ENCODE measurements at regions not wholly inside any gene's neighbourhood (a gene's known extent, or its start where the extent isn't known, plus 50 kb on each side); places are given as distances from the start of the nearest gene placed in this dataset.

DNA sequence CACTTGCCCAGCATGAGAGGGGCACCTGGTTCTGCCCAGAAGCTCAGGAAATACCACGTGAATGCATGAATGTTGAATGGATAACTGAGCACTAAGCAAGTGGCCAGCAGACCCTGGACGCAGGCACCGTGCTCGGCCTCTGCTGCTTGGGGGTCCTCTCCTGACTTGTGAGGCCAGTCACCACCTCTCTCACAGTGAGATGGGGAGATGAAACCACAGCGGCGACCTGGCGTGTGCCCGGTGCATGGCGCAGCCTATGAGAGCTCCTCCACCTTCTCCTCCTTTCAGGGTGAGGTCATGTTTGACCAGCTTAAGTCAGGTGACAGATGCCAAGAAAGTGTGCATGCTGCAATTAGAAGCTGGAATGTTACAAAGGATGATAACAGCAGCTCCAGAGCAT, 75.5 kb downstream of the HMX1 start:
- DNase-seq: no peak

DNA sequence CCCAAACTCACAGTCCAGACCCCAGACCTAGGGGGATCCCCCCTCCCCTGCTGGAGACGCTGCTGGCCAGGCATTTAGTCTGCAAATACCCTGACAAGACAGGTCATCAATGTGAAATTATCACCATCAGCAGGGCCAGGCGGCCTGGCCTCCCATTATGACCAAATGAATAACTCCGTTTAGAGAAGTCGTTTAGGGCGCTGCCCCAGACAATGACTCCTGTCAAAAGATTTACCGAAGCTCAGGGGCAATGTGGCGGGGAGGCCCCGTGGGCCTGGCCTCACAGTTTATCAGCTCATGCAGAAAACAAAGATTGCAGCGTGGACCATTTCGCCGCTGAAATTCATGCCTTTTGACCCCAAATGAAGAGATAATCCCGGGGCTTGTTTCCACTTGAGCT, 76.5 kb downstream of the HMX1 start:
- no peak for DNase-seq

DNA sequence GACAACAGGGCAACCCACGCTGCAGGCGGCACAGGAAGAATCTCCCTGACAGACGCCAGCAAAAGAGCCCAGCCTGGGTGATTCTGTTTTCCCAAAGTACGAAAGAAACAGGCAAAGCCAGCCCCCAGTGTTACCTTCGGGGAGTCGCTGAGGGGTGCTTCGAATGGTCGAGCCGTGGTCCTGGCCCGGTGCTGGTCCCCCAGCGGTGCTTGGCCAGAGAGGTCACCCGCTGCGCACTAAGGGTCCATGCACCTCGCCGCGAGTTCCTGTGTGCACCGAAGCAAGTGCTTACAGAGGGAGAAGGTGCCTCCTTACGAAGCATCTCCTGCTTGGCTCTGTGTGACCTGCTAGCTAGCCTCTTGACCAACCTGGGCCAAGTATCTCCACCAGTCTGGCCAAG, 77.1 kb downstream of the HMX1 start:
- DNase-seq: no peak

DNA sequence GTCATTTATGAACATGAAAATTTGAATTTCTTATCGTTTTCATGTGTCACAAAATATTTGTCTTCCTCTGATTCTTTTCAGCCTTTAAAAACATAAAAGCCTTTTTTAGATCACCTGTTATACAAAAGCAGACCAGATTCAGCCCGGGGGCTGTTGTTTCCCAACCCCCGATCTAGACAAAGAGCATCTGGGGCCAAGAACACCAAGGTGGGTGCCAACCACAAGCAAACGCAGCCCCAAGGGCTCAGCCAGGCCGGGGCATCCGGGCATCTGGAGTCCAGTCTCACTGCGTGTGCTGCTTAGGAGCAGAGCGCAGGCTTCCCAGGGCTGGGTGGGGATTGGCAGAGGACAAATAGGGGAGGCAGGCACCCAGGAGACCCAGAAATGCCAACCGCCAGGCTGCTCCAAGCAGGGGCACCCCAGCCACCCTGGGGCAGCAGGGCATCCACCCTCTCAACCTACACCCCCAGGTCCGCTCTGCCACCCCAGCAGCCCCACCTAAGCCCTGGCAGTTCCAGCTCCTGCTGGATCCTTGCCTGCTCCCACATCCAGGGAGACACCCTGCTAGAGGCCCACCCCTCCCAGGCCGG, 78.0 kb downstream of the HMX1 start:
- no peak for DNase-seq

DNA sequence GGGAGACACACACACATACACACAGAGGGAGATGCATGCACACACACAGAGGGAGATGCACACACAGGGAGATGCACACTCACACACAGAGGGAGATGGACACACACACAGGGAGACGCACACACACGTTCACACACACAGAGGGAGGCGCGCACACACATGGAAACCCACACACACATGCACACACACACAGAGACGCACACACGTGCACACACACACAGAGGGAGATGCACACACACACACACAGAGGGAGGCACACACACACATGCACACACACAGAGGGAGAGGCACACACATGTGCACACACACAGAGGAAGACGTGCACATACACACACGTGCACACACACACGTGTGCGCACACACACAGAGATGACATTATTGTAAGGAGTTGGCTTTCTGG, 79.1 kb downstream of the HMX1 start:
- no peak for DNase-seq

DNA sequence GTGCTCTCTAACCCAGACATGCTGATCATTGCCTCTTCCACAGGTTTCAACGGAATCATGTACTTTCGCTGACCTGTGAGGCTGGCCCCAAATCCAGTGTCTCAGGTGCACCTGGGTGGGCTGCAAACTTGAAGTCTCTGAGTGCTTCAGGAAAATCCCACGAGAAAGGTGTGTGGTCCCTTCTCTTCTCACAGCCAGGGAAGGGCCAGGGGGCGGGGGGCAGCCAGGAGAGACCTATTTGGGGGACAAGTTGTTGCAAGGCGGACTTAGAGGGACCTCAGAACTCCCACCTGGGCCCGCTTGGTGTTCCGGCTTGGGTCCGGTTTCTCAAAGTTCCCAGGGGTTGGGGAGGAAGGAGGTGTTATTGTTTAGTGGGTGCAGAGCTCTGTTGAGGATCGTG, 80.0 kb downstream of the HMX1 start:
- DNase-seq: no peak

DNA sequence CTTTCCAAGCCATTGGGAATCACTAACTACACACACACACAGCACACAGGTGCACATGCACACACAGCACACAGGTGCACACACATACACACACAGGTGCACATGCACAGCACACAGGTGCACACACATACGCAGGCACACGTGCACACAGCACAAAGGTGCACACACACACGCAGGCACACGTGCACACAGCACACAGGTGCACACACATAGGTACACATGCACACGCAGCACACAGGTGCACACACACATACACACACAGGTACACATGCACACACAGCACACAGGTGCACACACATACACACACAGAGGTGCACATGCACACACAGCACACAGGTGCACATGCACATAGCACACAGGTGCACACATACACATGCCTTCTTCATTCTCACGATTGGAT, 80.9 kb downstream of the HMX1 start:
- no peak for DNase-seq

DNA sequence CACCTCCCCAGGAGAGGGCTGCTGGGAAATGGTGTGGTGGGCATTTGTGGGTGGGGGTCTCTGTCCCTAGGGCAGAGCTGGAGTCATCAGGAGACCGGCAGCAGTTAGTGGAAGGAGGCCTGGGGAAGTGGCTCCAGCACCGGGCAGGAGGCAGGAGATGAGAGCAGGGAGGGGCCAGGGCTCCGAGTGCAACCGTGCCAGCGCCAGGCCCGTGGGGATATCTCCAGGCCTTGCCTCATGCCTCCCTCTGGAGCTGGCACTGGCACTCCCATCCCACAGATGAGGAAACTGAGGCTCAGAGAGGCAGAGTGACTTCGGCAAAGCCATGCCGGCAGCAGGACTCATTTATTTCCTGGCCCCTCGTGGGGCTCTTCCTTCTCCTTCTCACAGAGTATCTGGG, 83.5 kb downstream of the HMX1 start:
- no peak for DNase-seq

DNA sequence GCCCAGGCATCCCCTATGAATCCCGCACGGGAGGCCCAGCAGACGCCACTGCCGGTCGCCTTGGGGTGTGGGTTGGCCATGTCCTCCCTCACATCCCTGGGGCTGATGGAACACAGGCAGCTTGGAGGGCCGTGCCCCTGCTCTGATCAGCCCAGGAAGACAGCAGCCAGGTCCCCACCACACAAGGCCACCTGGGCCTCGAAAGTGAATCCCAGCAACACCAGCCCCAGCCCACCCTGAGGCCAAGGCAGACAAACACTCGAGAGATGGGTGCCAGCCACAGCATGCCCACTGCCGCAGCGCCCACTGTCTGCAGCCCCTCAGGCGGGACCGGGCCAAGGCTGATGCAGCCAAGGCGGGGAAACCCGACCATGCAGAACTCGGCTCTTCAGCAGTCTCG, 85.5 kb downstream of the HMX1 start:
- no peak for DNase-seq

DNA sequence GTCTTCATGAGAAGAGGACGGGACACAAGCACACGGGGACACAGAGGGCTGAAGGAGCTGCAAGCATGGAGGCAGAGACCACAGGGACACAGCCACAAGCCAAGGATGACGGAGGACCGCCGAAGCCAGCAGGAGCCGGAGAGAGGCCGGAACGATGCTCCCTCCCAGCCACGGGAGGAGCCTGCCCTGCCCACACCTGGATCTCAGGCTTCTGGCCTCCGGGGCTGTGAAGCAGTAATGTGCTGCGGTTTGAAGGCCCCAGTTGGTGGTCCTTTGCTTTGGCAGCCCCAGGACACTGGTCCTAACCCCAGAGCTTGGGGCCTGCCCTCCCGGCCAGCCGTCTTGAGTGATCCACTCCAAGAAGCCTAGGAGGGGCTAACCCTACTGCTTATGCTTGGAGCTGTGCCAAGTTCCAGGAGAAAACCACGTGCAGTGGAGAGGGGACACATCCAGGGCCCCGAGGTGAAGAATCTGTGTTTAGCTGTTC, 85.9 kb downstream of the HMX1 start:
- DNase-seq: no peak

DNA sequence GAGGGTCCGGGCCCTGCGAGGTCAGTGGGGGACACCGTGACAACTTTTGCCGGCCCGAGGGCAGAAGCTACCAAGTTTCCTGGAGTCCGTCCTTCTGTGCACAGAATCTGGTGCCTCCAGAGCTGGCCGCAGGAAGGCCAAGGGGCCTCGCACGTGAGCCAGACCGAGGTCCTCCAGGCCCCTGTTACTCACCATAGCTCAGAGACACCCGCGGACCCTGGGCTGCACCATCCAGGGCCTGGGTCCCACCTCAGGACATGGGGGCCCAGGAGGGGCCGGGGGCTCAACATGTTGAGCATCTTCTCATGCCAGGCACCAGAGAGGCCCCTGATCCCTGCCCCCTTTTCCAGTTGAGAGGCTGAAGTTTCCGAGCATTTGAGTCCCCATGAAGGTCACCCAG, 87.9 kb downstream of the HMX1 start:
- no peak for DNase-seq

DNA sequence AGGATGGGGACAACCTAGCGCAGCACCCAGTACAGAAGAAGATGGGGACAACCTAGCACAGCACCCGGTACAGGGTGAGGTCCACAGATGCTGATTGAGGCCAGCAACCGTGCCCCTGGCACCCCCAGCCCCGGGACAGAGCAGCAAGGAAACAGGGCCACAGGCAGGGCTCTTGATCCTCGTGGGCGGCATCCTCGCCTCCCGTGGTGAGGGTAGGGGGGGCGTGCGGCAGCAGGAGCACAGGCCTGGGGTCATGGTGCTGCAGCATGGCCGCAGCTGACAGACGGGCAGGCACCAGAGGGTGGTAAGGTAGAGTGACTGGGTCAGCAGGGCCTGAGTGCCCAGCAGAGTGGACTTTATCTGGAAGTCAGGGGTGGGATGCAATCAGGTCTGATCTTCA, 89.5 kb downstream of the HMX1 start:
- DNase-seq: no peak

DNA sequence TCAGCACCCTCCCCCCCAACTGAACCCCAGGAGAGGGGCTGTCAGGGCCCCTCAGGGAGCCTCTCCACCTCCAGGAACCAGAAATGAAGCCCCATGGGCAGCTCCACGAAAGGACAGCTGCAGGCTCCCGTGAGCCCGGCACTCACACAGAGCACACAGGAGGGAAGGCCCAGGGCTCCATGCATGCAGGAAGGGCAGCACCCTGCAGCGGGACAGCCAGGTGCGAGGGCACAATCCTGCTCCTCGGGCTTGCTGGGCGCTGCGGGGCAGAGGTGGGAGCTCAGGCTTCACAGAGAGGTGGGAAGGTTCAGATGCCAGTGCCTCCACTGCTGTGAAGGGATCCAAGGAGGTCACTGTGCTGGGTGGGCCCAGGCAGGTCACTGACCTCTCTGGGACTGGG, 90.0 kb downstream of the HMX1 start:
- DNase-seq: no peak

DNA sequence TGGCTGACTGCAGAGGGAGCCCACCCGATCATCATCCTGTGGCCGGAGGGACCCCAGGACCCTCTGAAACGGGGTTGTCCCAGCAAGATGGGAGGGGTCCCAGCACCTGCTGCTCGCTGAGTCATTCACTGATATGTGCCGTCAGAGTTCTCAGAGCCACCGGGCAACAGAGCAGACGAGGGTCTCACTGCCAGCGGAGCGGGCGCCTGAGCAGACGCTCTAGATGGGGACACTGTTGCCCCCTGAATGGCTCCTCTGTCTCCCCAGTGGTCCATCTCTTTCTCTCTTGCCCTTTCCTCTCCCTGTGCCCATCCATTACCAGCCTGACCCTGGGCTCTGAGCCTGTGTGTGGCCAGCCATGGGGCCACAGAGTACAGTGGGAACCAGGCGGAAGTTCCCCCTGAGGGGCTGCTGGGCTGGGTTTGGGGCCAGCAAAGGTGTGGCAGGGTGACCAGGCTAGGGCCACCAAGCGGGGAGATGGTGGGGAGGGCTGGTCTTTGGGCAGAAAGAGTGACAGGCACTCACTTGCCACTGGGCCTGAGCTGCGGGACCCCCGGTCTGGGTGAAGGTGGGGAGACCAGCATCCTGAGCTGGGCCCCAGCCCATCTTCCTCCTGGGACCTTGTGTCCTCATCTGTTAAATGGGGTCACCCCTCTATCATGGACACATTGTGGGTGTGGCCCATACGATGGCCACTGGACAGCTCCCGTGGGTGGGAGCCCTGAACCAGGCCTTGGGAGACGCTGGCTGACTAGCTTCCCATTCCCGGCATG, 90.9 kb downstream of the HMX1 start:
- no peak for DNase-seq

DNA sequence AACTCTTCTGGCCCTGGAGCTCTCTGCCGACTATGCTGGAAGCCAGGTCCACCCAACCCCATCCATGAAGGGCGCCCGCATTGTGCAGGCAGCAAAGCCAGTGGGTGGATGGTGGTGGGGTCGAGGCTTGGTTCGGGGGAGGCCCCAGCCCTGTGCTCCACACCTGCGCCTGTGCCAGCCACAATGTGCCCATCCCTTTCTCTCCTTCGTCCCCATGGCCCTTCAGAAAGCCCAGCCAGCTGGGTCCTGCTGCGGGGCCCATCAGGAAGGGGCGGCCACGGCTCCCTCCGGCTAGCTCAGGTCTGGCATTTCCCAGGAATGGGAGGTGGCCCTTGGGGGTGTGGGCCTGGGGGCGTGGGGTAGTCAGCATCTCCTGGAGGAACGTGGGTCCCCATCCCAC, 91.6 kb downstream of the HMX1 start:
- DNase-seq: no peak

DNA sequence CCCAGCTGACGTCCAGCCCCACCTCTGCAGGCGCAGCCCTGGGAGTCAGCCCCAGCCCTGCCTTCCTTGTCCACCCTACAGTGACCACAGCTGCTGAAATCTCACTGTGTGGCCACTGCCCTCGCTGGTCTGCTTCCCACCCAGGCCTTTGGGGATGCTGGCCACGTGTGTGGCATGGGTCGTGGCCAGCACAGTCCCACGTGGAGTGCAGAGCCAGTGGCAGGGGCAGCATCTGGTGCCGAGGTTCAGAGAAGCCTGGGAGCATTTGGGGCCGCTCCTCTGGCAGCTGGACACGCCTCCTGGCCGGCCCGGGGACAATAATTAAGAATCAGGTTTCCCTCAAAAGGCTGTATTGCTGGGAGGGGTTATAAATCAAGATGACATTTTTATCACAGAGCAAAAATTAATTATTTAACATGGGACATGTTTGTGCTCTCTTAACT, 92.1 kb downstream of the HMX1 start:
- DNase-seq: no peak

DNA sequence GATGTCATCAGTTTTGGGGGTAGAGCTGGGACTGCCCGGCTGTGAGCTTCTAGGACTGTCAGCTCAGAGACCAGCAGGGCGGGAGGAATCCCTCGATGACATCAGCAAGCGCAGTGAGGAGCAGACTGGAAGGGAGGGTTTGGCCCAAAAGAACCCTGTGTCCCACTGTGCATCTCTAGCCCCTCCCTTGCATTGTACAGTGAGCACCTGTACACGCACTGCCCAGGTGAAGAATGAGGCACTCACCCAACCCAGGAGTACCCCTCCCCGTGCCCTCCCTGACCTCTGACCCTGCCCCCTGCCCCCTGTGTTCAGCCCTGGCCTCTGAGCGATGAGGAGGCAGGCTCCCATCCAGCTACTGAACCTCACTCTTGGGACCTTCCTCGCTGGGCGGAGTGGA, 92.9 kb downstream of the HMX1 start:
- DNase-seq: no peak

DNA sequence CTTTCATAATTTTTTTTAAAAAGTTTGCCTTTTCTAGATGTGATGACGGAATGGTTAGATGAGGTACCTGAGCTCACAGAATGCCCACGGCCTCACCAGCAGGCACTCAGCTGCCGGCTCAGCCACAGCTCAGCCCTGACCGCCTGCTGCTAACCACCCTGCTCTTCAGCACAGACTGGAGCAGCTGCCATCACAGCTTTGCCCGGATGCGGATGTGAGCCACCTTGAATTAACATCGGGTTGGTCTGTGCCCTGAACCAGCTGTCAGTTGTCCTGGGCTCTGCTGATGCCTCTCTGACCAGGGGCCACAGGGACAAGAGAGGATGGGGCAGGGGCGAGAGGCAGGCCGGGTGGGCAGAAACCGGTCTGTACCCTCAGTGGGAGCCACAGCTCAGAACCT, 93.3 kb downstream of the HMX1 start:
- no peak for DNase-seq

DNA sequence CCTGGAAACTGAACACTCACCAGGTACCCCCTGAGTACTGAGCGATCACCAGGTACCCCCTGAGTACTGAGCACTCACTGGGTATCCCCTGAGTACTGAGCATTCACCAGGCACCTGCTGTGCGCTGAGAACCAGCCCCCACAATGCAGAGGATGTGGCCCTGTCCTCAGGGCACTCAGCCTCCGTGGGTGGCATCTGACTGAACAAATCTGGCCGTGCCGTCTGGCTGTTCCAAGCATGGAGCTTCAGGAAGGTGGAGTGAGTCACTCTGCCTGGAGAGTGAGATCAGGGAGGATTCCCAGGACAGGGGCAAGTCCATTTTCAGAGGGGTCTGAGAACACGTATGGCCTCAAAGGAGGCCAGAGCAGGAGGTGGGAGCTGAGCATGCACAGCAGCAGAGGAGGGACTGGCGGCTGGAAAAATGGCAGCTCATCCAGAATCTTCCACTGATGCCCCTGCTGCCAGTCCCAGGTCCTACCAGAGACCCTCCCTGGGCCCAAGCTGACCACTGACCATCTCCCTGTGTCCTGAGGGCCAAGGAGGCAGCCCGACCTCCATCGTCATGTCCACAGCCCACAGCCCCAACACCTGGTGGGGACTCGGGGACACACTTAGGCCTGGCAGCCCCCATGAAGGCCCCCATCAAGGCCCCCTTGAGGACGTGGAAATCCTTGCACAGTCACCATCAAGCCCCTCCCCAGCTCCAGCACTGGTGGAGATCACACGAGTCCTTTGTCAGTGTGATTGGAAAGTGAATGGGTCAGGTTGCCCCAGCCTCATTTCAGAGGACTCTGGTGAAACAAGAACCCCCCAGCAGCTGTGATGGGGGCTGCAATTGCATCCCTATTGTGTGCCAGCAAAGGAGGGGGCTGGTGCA, 94.1 kb downstream of the HMX1 start:
- no peak for DNase-seq

DNA sequence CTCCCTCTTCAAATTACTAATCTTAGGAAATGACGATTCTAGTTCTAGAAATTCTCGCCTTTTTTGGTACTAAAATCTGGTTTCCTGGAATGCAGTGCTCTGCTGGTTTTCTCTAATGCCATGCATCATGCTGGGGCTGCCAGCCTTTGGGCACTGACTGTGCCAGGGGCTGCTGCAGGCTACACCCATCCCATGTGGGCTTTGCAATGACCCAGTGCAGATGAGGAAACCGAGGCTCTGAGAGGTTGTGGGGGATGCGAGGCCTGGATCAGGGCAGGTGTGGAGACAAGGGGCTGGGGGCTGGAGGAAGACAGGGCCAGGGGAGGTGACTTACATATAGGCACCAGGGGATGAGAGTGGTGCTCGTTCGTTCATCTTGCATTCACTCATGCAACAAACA, 95.3 kb downstream of the HMX1 start:
- no peak for DNase-seq

DNA sequence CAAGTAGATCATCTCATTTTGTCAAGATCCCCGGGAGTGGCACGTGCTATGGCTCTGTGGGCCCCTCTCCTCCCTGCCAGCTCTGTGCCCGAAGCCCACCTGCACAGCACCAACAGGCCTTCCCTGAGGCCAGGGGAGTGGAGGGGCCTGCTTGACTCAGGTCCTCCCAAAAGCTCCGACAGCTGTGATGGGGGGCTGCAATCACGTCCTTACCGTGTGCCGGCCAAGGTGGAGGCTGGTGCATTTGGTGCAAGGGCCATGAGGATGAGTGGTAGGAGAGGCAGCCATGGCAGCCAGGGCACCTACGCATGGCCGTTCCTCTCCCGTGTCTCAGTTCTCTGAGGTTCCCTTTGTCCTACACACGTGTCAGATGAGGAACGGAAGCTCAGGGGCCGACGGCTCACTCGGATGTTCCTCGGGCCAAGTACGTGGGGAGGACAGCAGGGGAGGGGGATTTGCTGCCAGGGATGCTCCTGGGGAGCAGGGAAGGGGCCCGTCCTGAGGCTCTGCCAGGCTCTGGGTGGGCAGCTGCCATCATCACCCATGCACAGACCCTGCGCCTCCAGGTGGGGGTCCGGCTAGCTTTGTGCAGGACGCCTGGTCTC, 95.8 kb downstream of the HMX1 start:
- no peak for DNase-seq

DNA sequence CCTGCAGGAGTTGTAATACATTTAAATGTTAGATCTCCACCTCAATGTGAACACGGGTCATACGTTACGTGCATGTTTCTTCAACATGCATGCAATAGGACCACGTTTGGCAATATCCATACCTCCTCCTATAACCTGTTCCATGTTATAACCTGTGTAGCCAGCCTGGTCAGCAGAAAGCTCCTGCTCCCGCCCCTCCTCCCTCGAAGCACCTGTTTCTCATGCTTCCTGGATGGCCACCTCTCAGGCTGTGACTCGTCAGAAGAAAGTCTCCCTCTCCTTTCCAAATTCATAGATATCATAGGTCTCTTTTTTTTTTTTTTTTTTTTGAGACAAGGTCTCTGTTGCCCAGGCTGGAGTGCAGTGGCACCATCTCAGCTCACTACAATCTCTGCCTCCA, 96.5 kb downstream of the HMX1 start:
- no peak for DNase-seq

DNA sequence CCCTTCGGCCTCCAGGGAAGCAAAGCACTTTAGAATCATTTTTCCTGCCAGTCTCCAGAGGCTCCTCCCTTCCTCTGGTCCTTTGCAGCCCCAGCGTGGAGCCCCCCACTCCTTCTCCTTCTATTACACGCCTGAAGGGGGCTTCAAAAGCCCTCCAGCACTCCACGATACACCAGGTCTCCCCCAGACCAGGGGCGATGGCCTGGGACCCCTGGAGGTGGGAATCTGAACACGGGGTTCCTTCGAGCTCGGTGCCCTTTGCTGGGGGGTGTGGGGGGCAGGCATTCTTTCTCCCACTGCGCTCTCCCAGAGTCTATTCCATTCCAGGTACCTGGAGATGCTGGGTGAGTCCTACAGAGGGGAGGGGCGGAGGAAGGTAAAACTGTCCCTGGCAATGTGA, 97.6 kb downstream of the HMX1 start:
- DNase-seq: no peak

All from hippocampal formation (tissue), 2 donors.